ENCODE measurements at regions not wholly inside any gene's neighbourhood (a gene's known extent, or its start where the extent isn't known, plus 50 kb on each side); places are given as distances from the start of the nearest gene placed in this dataset.

DNA sequence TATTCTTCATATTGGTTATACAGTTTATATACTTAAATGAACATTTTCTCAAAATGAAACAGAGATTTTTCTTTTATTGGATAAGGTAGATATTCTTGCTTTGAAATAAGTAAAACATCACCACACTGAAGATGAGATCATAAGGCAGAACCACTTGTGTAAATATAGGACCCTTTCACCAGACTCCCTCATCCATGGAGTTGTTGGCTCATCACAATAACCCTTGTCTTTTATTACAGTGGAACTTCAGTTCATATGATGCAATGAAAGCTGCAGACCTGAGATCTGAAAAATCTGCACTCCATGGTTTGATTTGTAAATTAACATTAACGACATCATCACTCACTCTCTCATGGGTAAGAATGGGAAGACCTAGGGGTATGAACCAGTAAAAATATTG, 51.9 kb upstream of the DBX2 start:
- no peak for DNase-seq (ENCODE audit: low read depth)

DNA sequence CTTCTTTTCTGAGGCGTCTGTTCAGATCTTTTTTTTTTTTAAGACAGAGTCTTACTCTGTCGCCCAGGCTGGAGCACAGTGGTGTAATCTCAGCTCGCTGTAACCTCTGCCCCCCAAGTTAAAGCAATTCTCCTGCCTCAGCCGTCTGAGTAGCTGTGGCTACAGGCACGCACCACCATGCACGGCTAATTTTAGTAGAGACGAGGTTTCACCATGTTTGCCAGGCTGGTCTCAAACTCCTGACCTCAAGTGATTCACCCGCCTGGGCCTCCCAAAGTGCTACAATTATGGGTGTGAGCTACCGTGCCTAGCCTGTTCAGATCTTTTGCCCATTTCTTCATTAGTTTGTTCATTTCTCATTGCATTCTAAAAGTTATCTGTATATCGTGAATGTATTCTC, 55.1 kb upstream of the DBX2 start:
- no peak for DNase-seq (ENCODE audit: low read depth)

DNA sequence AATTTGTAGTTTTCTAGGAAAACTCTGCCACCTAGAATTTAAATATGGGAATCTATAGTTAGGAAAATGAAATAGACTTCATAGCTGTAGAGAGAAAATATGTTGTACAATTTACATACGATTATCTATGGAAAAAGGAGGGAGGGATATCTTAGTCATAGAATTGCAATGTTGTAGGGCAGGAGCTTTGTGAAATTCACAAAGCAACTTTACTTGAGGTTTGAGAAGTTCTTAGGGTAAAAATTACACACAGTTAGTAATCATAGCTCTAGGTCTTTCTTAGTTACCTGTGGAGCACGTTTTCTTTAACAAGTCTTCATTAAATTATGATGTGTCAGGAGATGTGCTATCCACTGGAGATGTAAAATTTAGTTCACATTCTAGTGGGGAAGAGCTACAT, 61.4 kb upstream of the DBX2 start:
- DNase-seq (ENCODE audit: low read depth): no peak

DNA sequence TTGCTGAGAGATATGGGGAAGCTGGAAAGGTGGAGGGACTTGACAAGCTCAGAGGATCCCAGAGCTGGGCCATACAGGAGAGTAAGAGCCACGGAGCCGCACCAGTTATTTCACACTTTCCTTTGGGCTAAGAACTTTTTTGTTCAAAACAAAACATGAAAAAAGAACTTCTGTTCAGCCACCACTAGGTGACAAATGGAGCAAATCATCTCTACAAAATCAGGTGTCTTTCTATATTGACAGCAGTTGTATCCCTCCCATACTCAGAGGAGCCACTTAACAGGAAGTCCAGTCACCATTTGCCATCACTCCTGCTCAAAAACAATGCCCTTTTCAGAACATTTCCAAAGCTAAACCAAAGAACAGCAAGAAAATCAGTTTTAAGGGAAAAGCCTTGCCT, 70.3 kb upstream of the DBX2 start:
- no peak for DNase-seq (ENCODE audit: low read depth)

DNA sequence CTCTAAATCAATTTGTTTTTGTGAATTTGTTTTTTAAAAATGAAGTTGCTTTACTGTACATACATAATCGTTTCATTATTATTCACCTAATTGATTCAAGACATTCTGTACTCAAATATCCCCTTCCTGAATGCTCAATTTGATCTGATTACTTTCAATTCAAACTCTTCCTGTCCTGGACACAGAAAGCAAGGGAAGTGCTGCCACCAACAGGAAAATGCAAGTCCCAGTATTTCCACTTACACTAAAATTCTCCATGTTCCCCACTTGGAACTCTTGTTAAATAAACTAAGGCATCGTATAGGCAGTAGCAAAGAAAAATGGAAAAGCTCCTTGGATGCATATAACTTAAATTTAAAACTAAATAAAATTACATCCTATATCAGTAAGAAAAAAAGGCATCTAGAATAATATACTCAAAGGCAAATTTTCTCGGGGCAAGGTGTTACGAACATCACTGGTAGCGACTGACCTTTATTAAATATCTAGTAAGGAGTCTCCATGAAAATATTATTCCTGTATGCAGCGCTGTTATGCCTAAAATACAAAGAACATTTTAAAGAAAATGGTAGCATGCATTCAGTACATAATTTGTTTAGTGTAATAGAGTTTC, 72.0 kb upstream of the DBX2 start:
- DNase-seq (ENCODE audit: low read depth): peak; percentile 13

DNA sequence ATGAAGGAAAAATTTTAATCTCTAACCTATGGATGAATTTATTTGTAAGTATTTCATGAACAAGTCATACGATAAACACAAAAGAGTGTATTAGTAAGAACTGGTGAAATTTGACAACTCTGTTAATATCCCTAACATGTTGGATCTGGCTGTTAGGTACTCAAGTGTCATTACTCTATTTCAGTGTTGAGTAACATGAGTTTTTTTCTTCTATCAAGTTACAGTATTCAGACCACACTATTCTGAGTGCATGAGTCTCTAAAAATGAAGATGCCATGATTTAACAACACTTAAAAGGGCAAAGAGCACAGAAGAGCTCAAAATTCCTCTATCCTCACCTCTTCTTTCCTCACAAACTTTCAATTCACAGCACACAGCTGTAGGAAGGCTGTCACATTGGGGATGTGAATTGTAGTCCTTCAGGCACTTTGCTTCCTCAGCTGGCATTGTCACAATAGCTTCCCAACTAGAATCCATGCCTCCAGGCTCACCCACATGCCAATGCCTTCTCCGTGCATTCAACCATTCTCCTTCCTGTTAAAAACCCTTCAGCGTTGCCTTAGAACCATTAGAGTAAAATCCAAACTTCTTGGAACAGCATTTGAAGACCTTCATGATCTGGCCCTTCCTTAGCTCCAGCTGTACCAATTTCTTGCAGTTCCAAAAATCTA, 73.7 kb upstream of the DBX2 start:
- DNase-seq (ENCODE audit: low read depth): no peak

DNA sequence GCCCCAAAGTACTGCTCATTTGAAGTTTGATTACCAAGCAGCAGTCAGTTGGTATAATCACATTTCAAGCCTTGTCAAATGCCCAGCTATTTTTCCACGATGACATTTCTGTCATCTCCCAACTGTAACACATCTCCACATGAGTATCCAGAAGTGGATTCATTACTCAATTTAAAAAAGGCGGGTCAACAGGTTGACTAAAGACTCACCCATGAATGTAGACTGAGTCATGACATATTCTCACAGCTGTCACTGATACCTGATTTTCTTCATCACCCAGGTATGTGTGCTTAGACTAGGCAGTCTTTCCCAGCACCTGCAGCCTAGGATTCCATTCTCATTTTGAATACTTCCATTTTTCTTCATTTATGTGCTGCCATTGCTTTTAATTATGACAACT, 75.1 kb upstream of the DBX2 start:
- DNase-seq (ENCODE audit: low read depth): no peak

DNA sequence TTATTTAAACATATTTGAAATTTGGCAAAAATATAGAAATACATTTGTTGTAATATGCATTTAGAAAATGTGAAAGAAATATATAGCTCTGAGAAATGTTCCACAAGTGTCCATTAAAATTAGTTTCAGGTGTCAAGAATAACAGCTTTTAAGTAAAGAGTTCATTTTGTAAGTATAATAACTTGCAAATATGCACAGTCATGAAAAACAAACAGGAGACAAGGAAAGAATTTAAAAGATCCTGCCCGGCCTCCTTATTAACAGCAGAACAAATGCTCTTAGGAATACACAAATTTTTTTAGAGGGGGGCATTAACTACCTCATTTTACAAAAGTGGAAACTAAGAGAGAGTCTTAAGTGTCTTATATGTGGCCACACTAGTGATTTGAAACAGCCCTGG, 77.7 kb upstream of the DBX2 start:
- DNase-seq (ENCODE audit: low read depth): no peak

DNA sequence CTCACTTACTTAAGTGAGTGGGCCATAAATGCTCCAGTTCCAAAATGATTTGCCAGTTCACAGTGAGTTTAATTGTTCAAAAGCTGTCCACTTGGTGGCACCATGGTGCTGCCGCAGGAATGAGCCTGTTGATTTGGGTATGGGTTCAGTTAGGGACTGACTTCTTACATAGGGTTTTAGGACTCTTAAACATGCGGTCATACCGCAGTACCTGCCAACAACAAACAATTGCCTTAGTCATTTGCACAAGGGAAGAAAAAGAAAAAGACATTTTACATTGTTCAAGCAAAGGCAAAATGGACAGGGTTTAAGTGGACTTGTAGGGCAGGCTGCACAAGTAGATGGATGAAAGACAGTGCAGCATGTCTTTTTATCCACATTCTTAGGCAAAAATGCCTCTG, 80.0 kb upstream of the DBX2 start:
- peak; percentile 28 for DNase-seq (ENCODE audit: low read depth)

DNA sequence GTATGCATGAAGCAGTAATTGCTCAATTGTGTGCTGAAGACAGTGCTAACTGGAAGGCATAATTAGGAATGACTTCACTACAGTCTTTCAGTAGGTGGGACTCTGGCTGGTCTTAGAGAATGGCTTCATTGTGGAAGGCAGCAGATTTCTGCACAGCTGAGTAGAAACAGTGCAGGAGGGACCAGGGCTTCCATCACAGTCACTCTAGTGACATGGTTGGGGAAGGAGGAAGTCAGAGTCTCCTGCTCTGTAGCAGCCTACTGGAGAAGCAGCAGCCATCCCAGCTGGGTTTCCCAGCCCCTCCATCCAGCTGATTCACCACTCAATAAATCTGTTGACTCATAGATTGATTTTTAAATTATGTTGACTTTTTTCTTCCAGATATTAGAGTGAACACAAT, 80.6 kb upstream of the DBX2 start:
- no peak for DNase-seq (ENCODE audit: low read depth)

DNA sequence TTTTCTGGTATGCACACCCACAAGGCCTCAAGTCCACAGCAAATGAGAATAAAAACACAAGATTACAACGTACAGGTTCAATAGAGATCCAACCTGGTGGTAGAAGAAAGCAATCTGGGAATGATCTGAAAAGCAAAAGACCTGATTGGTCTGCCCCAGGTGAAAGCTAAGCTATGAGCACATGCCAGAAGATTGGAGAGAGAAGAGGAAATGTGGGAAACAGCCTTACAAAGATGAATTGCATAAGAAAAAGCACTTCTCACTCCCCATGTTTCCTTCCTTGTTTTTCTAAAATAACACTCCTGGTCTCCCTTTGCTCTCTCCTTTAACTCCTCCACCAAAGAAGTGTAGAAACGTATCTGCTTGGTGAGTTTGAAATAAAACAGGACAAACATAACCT, 77.3 kb upstream of the ANO6 start:
- no peak for DNase-seq (ENCODE audit: low read depth)

DNA sequence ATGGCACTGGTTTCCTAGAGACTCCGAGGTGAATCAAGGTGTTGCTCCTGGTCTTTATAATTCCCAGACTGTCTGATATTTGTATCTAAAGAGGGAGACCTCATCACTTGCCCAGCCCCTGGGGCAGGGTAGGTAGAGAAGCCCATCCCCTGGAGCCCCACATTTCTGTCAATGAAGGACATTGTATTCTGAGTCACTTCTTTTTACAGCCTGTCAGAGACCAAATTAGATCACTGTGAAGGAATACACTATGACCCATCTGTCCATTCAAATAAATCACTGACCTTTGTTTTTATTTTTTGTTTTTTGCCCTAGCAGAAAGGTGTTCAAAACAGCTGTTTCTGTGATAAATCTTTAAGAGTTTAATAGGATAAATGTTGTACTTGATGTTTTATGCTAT, 67.9 kb upstream of the ANO6 start:
- DNase-seq (ENCODE audit: low read depth): no peak

DNA sequence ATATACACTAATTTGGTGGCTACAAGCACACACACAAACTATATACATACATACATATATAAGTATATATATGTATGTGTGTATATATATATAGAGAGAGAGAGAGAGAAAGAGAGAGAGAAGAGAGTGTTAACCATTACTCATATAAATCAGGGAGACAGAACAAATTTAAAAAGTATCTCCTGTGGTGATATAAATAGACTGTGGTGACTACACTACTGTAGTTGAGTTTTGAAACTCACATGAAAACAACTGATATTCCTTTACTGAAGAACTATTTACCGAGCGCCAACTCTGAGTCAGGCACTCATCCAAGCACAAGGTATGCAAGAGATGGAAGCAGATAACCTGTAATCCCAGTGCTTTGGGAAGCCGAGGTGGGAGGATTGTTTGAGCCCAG, 67.3 kb upstream of the ANO6 start:
- DNase-seq (ENCODE audit: low read depth): no peak

DNA sequence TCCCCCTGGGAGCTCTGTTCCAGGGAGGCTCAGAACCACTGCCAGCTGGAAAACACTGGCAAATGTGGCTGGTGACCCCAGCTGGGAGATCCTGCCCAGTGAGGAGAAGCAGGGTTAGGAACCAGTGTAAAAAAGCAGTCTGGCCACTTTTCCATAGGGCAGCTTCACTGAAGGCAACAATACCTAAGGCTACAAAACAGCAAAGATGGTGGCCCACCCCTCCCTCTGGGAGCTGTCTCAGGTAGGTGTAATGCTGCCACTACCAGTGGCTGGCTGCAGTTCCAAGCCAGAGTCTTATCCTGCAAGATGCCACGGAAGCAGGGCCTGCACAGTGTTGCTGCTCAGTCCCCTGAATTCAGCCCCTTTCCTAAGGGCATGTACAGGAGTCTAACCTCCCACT, 50.6 kb upstream of the ANO6 start:
- no peak for DNase-seq (ENCODE audit: low read depth)

DNA sequence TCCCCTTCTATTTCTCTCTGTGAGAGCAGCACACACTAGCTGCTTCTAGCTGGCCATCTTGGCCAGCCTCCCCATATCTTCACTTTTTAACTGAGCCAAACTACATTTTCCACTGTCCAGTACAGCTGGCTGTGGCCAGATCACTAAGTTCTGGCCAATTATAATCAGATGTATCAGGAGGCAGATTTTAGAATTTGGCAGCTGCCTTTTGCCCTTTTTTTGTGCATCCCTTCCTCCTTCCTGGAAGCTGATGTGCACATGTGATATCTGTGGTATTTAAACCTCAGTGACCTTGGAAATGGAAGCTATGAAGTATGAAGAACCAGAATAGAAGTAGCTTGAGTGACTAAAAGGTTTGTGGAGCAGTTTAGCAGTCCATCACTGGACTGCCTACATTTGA, 49.8 kb upstream of the ANO6 start:
- DNase-seq (ENCODE audit: low read depth): no peak

Measured in non-pigmented ciliary epithelial cell (primary cell).